A549 (cell line): ENCODE measurements at regions not wholly inside any gene's neighbourhood (a gene's known extent, or its start where the extent isn't known, plus 50 kb on each side); places are given as distances from the start of the nearest gene placed in this dataset.

Experiments
- ATAC-seq, 2 experiments: fragments of 200-7000 bp in 1 of 2; fragments of >200 bp in 1 of 2; cut with Nextera tagmentation in 1 of 2; cut with Tn5 transposase in 1 of 2; 3 replicates each; pipeline versions ENCODE4 v1.8.0 to v1.9.1; 2018 to 2020; ENCODE audit warnings: mild to moderate bottlenecking in 1 of 2, moderate library complexity in 1 of 2
- CTCF ChIA-PET: fragments of 300-600 bp; sonication (Branson Sonifier 250); formaldehyde crosslinking; extraction: SDS; loops from one replicate; lab custom pipeline; 2021; ENCODE audit warnings: antibody characterized with exemption, inconsistent platforms; lab: Yijun Ruan, JAX
- POLR2A ChIA-PET: fragments of 350-600 bp; formaldehyde crosslinking; extraction: SDS; loops from one replicate; lab custom pipeline; 2021; ENCODE audit warnings: antibody characterized with exemption, inconsistent platforms; lab: Yijun Ruan, JAX
- DNase-seq, 2 experiments: peaks; one replicate each; pipeline versions ENCODE4 v3.0.0 to v3.0.0-alpha.2; 2011 to 2016; ENCODE audit warnings: low read depth in 1 of 2, low spot score in 1 of 2
- FAIRE-seq: peaks from 2 replicates; lab custom pipeline; 2011; peaks lifted over from hg19 to GRCh38; lab: Jason Lieb, UNC
- H3K27ac ChIP-seq, 2 experiments: fragments of >200 bp; sonication (Bioruptor Twin); formaldehyde crosslinking; 3 replicates each; pipeline ENCODE4 v1.5.1; 2016 to 2017
- H3K4me1 ChIP-seq: fragments of >200 bp; sonication (Bioruptor Twin); formaldehyde crosslinking; 3 replicates; pipeline ENCODE4 v1.6.1; 2016
- H3K4me2 ChIP-seq: fragments of >200 bp; sonication (Bioruptor Twin); formaldehyde crosslinking; 3 replicates; pipeline ENCODE4 v1.6.1; 2016
- H3K4me3 ChIP-seq: fragments of >200 bp; sonication (Bioruptor Twin); formaldehyde crosslinking; 3 replicates; pipeline ENCODE4 v1.5.1; 2016
- H3K9me3 ChIP-seq: fragments of >200 bp; sonication (Bioruptor Twin); formaldehyde crosslinking; 3 replicates; pipeline ENCODE4 v1.6.1; 2016
- ATOH8 ChIP-seq: fragments of 250-450 bp; sonication (Bioruptor Pico); IDR thresholded peaks from 2 replicates; pipeline ENCODE4 v1.5.0; 2020; ENCODE audit warnings: low read depth, mild to moderate bottlenecking, moderate library complexity
- CBX8 ChIP-seq: fragments of 200-600 bp; sonication (generic); IDR thresholded peaks from 2 replicates; pipeline ENCODE4 v1.6.1; 2016
- CHD2 ChIP-seq: fragments of 150-350 bp; IDR thresholded peaks from 2 replicates; pipeline ENCODE4 v1.6.1; 2014; ENCODE audit warnings: low read length; ENCODE audit not compliant: partially characterized antibody
- CHD4 ChIP-seq: fragments of 200-600 bp; sonication (generic); IDR thresholded peaks from 2 replicates; pipeline ENCODE4 v1.6.1; 2016; ENCODE audit warnings: antibody characterized with exemption, mild to moderate bottlenecking, borderline replicate concordance
- EHF ChIP-seq: fragments of 250-450 bp; sonication (Bioruptor Pico); IDR thresholded peaks from 2 replicates; pipeline ENCODE4 v1.5.0; 2020; ENCODE audit warnings: mild to moderate bottlenecking
- EP300 ChIP-seq, 2 experiments: fragments of >200 bp; sonication (Bioruptor Twin); formaldehyde crosslinking; IDR thresholded peaks; 2 replicates in 1 of 2; 3 replicates in 1 of 2; pipeline ENCODE4 v1.6.1; 2016 to 2017
- GATA3 ChIP-seq: IDR thresholded peaks from 2 replicates; pipeline ENCODE4 v1.6.1; 2012; ENCODE audit warnings: borderline replicate concordance
- HEYL ChIP-seq: fragments of 250-450 bp; sonication (Bioruptor Pico); IDR thresholded peaks from 2 replicates; pipeline ENCODE4 v1.8.0; 2021; ENCODE audit warnings: mild to moderate bottlenecking, moderate library complexity
- HMGXB4 ChIP-seq: fragments of 250-450 bp; sonication (Bioruptor Pico); IDR thresholded peaks from 2 replicates; pipeline ENCODE4 v1.5.0; 2021; ENCODE audit warnings: mild to moderate bottlenecking, moderate library complexity, borderline replicate concordance
- JUN ChIP-seq, 2 experiments: fragments of >200 bp; sonication (Bioruptor Twin); formaldehyde crosslinking; IDR thresholded peaks; 2 replicates in 1 of 2; 3 replicates in 1 of 2; pipeline ENCODE4 v1.6.1; 2016 to 2017
- KDM5A ChIP-seq: fragments of 200-600 bp; sonication (generic); IDR thresholded peaks from 2 replicates; pipeline ENCODE4 v1.6.1; 2016; ENCODE audit warnings: antibody characterized with exemption, mild to moderate bottlenecking
- MAFK ChIP-seq: fragments of 450-650 bp; IDR thresholded peaks from 2 replicates; pipeline ENCODE4 v1.6.1; 2014; ENCODE audit not compliant: partially characterized antibody
- MYC ChIP-seq: IDR thresholded peaks from 2 replicates; pipeline ENCODE4 v1.6.1; 2012; ENCODE audit warnings: mild to moderate bottlenecking, inconsistent platforms, low read length, improper control_type of control experiment, borderline replicate concordance
- RAD21 ChIP-seq, 2 experiments: fragments of >200 bp in 1 of 2; sonication (Bioruptor Twin) in 1 of 2; formaldehyde crosslinking in 1 of 2; IDR thresholded peaks in 1 of 2; conservative IDR thresholded peaks in 1 of 2; 2 replicates in 1 of 2; 3 replicates in 1 of 2; pipeline ENCODE4 v1.6.1; 2012 to 2018; ENCODE audit warnings: inconsistent platforms in 1 of 2
- REST ChIP-seq: fragments of 200-600 bp; sonication (generic); IDR thresholded peaks from 2 replicates; pipeline ENCODE4 v1.6.1; 2016; ENCODE audit warnings: antibody characterized with exemption, mild to moderate bottlenecking, moderate library complexity
- RNF2 ChIP-seq: fragments of 200-600 bp; sonication (generic); IDR thresholded peaks from 2 replicates; pipeline ENCODE4 v1.6.1; 2016; ENCODE audit warnings: low read depth, mild to moderate bottlenecking, antibody characterized with exemption, moderate library complexity, borderline replicate concordance
- WGBS: methylation state at CpG from one replicate; pipeline ENCODE4 v1.1.6; 2017; ENCODE audit errors: missing lambda C conversion rate; 5-methylcytosine and 5-hydroxymethylcytosine counted together
- TF ChIP-seq, protein P1 (sequence below): fragments of 150-350 bp; IDR thresholded peaks from 2 replicates; pipeline ENCODE4 v1.6.1; 2014; ENCODE audit warnings: low read depth, mild to moderate bottlenecking, low read length

DNA sequence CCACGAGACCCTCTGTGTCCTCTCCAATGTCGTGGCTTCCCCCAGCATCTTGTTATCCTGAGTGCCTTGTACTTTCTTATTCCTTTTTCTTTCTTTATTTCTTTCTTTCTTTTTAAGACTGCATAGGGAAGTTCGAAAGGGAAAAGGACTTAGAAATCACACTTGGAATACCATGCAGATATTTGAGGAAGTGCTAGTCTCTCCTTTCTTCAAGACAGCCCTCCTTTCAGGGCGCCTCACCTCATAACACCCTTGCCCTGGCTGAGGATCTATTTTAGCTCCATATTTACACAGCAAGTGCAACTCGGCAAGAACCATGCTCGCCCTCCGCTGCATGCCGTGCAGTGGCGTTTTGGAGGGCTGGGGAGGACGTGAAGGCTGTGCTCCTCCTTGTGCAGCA is 232.3 kb upstream of the GLI3 start:
- no peak for ATAC-seq

DNA sequence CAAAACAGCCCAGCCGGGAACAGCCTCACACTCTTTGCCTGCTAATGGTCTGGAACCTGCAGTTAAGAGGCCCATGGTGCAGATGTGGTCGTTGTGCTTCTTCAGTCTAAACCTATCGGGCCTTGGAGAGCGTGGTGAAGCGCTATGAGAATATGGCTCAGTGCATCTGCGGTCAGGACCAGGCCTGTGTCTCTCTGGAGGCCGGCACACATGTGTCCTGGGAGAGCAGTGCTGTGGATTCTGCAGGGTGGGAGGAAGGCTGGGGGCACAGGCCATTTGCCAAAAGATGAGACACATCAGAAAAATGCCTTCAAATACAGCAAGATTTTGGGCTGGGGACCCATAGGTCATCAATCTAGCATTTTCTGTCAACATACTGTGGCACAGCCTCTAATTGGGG is 231.5 kb upstream of the GLI3 start:
- Histone ChIP-seq H3K4me1 (no peaks in the 10 kb centered on the region), H3K9me3 (no peaks in the 10 kb centered on the region)
- no peak for ATAC-seq
- DNase-seq: no peak
- POLR2A ChIA-PET: no interaction called here
- WGBS: 7% methylated on average over 7 of the region's 7 CpGs
- FAIRE-seq: no peak
- TF ChIP-seq, protein P1, sequence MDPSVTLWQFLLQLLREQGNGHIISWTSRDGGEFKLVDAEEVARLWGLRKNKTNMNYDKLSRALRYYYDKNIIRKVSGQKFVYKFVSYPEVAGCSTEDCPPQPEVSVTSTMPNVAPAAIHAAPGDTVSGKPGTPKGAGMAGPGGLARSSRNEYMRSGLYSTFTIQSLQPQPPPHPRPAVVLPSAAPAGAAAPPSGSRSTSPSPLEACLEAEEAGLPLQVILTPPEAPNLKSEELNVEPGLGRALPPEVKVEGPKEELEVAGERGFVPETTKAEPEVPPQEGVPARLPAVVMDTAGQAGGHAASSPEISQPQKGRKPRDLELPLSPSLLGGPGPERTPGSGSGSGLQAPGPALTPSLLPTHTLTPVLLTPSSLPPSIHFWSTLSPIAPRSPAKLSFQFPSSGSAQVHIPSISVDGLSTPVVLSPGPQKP: no peak
- TF ChIP-seq EHF (CRISPR knock-in tag) (no peak), MYC (no peak), MAFK (no peak), ATOH8 (CRISPR knock-in tag) (no peak), JUN (IDR thresholded peaks at IDR 0.05) (no peak), CBX8 (no peak)
- TF ChIP-seq, all 56 proteins: peak for 0
- Histone ChIP-seq H3K4me2 (no peak overlapping the region), H3K27ac (no peak overlapping the region), H3K4me3 (no peak overlapping the region)
- CTCF ChIA-PET: no interaction called here

More for the DNA sequence above, 232.3 kb upstream of the GLI3 start:
- Histone ChIP-seq H3K4me2 (0 out of 3 replicates have a peak overlapping the region, but pooled peaks have one; percentile 7), H3K4me3 (no peak overlapping the region), H3K9me3 (no peaks in the 10 kb centered on the region), H3K27ac (no peak overlapping the region), H3K4me1 (no peaks in the 10 kb centered on the region)
- ChIA-PET CTCF (no interaction called here), POLR2A (no interaction called here)
- no peak for DNase-seq
- no peak for TF ChIP-seq RAD21 (conservative IDR thresholded peaks at IDR 0.05 in 1 of 2, IDR thresholded peaks at IDR 0.05 in 1 of 2)
- WGBS: 1% methylated on average over 10 of the region's 10 CpGs
- FAIRE-seq: no peak

DNA sequence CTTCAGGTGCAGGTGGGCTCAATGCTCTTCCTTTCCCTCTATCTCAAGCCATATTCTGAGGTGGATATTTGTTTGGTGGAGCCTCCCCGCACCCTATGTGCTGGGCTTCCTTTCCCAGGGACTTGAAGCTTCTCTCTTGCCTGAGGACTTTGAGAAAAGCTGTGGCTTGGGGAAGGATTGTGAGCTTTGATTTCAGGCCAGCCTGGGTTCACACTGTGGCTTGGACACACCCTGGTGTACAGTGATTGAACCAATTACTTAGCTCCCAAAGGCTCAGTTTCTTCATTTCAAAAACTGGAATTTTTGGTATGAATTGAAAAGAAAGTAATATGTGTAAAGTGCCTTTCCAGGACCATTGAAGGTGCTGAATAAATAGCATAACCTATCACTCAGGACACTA is 224.5 kb upstream of the GLI3 start:
- Histone ChIP-seq H3K27ac (no peak overlapping the region), H3K9me3 (no peaks in the 10 kb centered on the region), H3K4me3 (no peak overlapping the region), H3K4me2 (no peak overlapping the region), H3K4me1 (no peaks in the 10 kb centered on the region)
- TF ChIP-seq RNF2 (no peak), KDM5A (no peak), EP300 (IDR thresholded peaks at IDR 0.05) (no peak), REST (no peak), HEYL (CRISPR knock-in tag) (no peak), GATA3 (no peak), CHD4 (no peak), CHD2 (no peak), MYC (no peak), ATOH8 (CRISPR knock-in tag) (no peak), HMGXB4 (CRISPR knock-in tag) (no peak)
- WGBS: 6% methylated on average over 1 of the region's 1 CpG
- no peak for ATAC-seq
- no peak for FAIRE-seq
- ChIA-PET CTCF (interaction anchor here (0.9 to 1.1 kb wide), 2 partner anchors 28 to 518 kb away, joined by 3 read pairs; no protein-coding TSS in a partner anchor), POLR2A (no interaction called here)
- no peak for DNase-seq
